GM23338 (cell line): ENCODE measurements at regions not wholly inside any gene's neighbourhood (a gene's known extent, or its start where the extent isn't known, plus 50 kb on each side); places are given as distances from the start of the nearest gene placed in this dataset.

ENCODE experiments used
- ATAC-seq: fragments of 200-7000 bp; cut with Tn5 transposase; 3 replicates; pipeline ENCODE4 v1.9.1; 2020
- DNase-seq: peaks from one replicate; pipeline ENCODE4 v3.0.0-alpha.2; 2015; ENCODE audit warnings: low spot score
- H2AFZ ChIP-seq: fragments of 200-600 bp; sonication (generic); 2 replicates; pipeline ENCODE4 v1.8.0; 2016; ENCODE audit warnings: antibody characterized with exemption, mild to moderate bottlenecking, moderate library complexity
- H3F3A ChIP-seq: fragments of 200-600 bp; sonication (generic); replicated peaks from 2 replicates; pipeline ENCODE4 v1.8.0; 2017; ENCODE audit warnings: antibody characterized with exemption, mixed run types, low read depth
- H3K27ac ChIP-seq: fragments of 200-600 bp; sonication (generic); 2 replicates; pipeline ENCODE4 v1.6.1; 2016; ENCODE audit warnings: low read depth
- H3K27me3 ChIP-seq: fragments of 200-600 bp; sonication (generic); 2 replicates; pipeline ENCODE4 v1.8.0; 2016; ENCODE audit warnings: mild to moderate bottlenecking, mixed run types, moderate library complexity; ENCODE audit not compliant: insufficient read depth
- H3K36me3 ChIP-seq: fragments of 200-600 bp; sonication (generic); 2 replicates; pipeline ENCODE4 v1.8.0; 2016; ENCODE audit warnings: mild to moderate bottlenecking; ENCODE audit not compliant: insufficient read depth
- H3K4me1 ChIP-seq: fragments of 200-600 bp; sonication (generic); 2 replicates; pipeline ENCODE4 v1.8.0; 2016; ENCODE audit warnings: mild to moderate bottlenecking, moderate library complexity; ENCODE audit not compliant: insufficient read depth
- H3K4me2 ChIP-seq: fragments of 200-600 bp; sonication (generic); 2 replicates; pipeline ENCODE4 v1.7.1; 2017; ENCODE audit warnings: mixed run types
- H3K4me3 ChIP-seq: fragments of 200-600 bp; sonication (generic); 2 replicates; pipeline ENCODE4 v1.6.1; 2016; ENCODE audit warnings: mixed run types
- H3K79me2 ChIP-seq: fragments of 200-600 bp; sonication (generic); replicated peaks from 2 replicates; pipeline ENCODE4 v1.8.0; 2017; ENCODE audit warnings: mild to moderate bottlenecking; ENCODE audit not compliant: insufficient read depth
- H3K9me2 ChIP-seq: fragments of 200-600 bp; sonication (generic); 2 replicates; pipeline ENCODE4 v1.8.0; 2017; ENCODE audit not compliant: insufficient read depth
- H4K20me1 ChIP-seq: fragments of 200-600 bp; sonication (generic); replicated peaks from 2 replicates; pipeline ENCODE4 v1.8.0; 2017; ENCODE audit warnings: mild to moderate bottlenecking; ENCODE audit not compliant: insufficient read depth
- H3K27ac Mint-ChIP-seq: 2 replicates; pipeline ENCODE4 v1.8.0; 2020; ENCODE audit warnings: inconsistent platforms, mild to moderate bottlenecking, moderate library complexity, mixed read lengths
- H3K27me3 Mint-ChIP-seq: 3 replicates; pipeline ENCODE4 v1.8.0; 2022; ENCODE audit warnings: low read depth, mild to moderate bottlenecking, moderate library complexity, mixed read lengths, inconsistent platforms; ENCODE audit not compliant: insufficient read depth, poor library complexity
- H3K36me3 Mint-ChIP-seq: 3 replicates; pipeline ENCODE4 v1.8.0; 2021; ENCODE audit warnings: low read depth, mild to moderate bottlenecking, inconsistent platforms, moderate library complexity, mixed read lengths
- H3K4me1 Mint-ChIP-seq: 3 replicates; pipeline ENCODE4 v1.8.0; 2020; ENCODE audit warnings: mild to moderate bottlenecking, inconsistent platforms, mixed read lengths
- H3K4me3 Mint-ChIP-seq: 3 replicates; pipeline ENCODE4 v1.8.0; 2021; ENCODE audit warnings: moderate library complexity, mild to moderate bottlenecking, inconsistent platforms, mixed read lengths
- H3K9me3 Mint-ChIP-seq: 3 replicates; pipeline ENCODE4 v1.8.0; 2020; ENCODE audit warnings: moderate library complexity, mild to moderate bottlenecking, inconsistent platforms, mixed read lengths
- CREB1 ChIP-seq: fragments of 250-450 bp; sonication (Bioruptor Pico); IDR thresholded peaks from 2 replicates; pipeline ENCODE4 v1.5.0; 2020; ENCODE audit warnings: low read depth, mild to moderate bottlenecking, moderate library complexity
- CTCF ChIP-seq, 2 experiments: fragments of 200-600 bp in 1 of 2; sonication (generic) in 1 of 2; conservative IDR thresholded peaks; 2 replicates each; pipeline versions ENCODE4 v1.5.1 to v1.6.1; 2016 to 2017; ENCODE audit warnings: antibody characterized with exemption in 2 of 2, low read depth in 2 of 2, mild to moderate bottlenecking in 2 of 2, moderate library complexity in 1 of 2
- ETS1 ChIP-seq: IDR thresholded peaks from 2 replicates; pipeline ENCODE4 v1.6.1; 2016; ENCODE audit warnings: antibody characterized with exemption
- JUNB ChIP-seq: IDR thresholded peaks from one replicate; pipeline ENCODE4 v1.6.1; 2016; ENCODE audit warnings: antibody characterized with exemption; ENCODE audit not compliant: unreplicated experiment
- NANOG ChIP-seq: IDR thresholded peaks from 2 replicates; pipeline ENCODE4 v1.6.1; 2016; ENCODE audit warnings: antibody characterized with exemption, borderline replicate concordance
- ZNF462 ChIP-seq: fragments of 250-450 bp; sonication (Bioruptor Pico); IDR thresholded peaks from 2 replicates; pipeline ENCODE4 v1.5.0; 2020; ENCODE audit warnings: mild to moderate bottlenecking, moderate library complexity

GRCh38 chrX:131747173-131747572, 203.3 kb downstream of the OR13H1 start:
- no peaks in the 10 kb centered on the region for H3K9me2 ChIP-seq
- ATAC-seq (no peak), DNase-seq (no peak)
- H3K79me2 ChIP-seq, result no peaks in the 10 kb centered on the region
- Mint-ChIP-seq H3K27me3 (no peaks in the 10 kb centered on the region), H3K4me1 (no peaks in the 10 kb centered on the region), H3K9me3 (no peaks in the 10 kb centered on the region; the same call in 2 of the 3 replicates), H3K36me3 (peaks cover 83% of the 10 kb centered on the region), H3K4me3 (no peak overlapping the region), H3K27ac (no peak overlapping the region)
- no peak for TF ChIP-seq CREB1 (CRISPR knock-in tag)
- no peak for TF ChIP-seq JUNB
- TF ChIP-seq ETS1, result no peak
- H2AFZ ChIP-seq, result no peak overlapping the region
- H3K4me2 ChIP-seq, result no peak overlapping the region
- no peak overlapping the region for H3K4me3 ChIP-seq
- no peaks in the 10 kb centered on the region for H3K27me3 ChIP-seq
- no peaks in the 10 kb centered on the region for H3K4me1 ChIP-seq
- H3K36me3 ChIP-seq, result peaks cover 21% of the 10 kb centered on the region
- H3K27ac ChIP-seq, result no peak overlapping the region
- H3F3A ChIP-seq, result no peaks in the 10 kb centered on the region
- no peaks in the 10 kb centered on the region for H4K20me1 ChIP-seq

GRCh38 chrX:131752493-131753198, 208.8 kb downstream of the OR13H1 start:
- H3K4me3 Mint-ChIP-seq, result no peak overlapping the region
- peaks cover 74% of the 10 kb centered on the region for H3K36me3 Mint-ChIP-seq
- H3K9me3 Mint-ChIP-seq, result no peaks in the 10 kb centered on the region
- Histone ChIP-seq H4K20me1 (no peaks in the 10 kb centered on the region), H3K79me2 (no peaks in the 10 kb centered on the region), H3F3A (no peaks in the 10 kb centered on the region), H3K9me2 (no peaks in the 10 kb centered on the region), H3K27me3 (no peaks in the 10 kb centered on the region), H3K27ac (no peak overlapping the region), H3K36me3 (peaks cover 39% of the 10 kb centered on the region), H3K4me2 (no peak overlapping the region), H2AFZ (no peak overlapping the region), H3K4me3 (no peak overlapping the region), H3K4me1 (no peaks in the 10 kb centered on the region)
- H3K4me1 Mint-ChIP-seq, result no peaks in the 10 kb centered on the region
- no peaks in the 10 kb centered on the region for H3K27me3 Mint-ChIP-seq
- H3K27ac Mint-ChIP-seq, result no peak overlapping the region
- DNase-seq (no peak), ATAC-seq (no peak)
- TF ChIP-seq CREB1 (CRISPR knock-in tag) (no peak), ETS1 (no peak), NANOG (no peak), JUNB (no peak), ZNF462 (no peak), CTCF (conservative IDR thresholded peaks at IDR 0.05; ENCODE audit: low read depth in 2 of 2) (no peak)
